ENCODE measurements at regions not wholly inside any gene's neighbourhood (a gene's known extent, or its start where the extent isn't known, plus 50 kb on each side); places are given as distances from the start of the nearest gene placed in this dataset.

GRCh38 chr10:10540398-10540797, 477.3 kb upstream of the CELF2 start:
- TF ChIP-seq GATA1 (IDR thresholded peaks at IDR 0.05; ENCODE audit: low read depth, low read length) (no peak), POLR2A (IDR thresholded peaks at IDR 0.05; ENCODE audit: low read length) (no peak)
- no peak for DNase-seq

- TF ChIP-seq POLR2A (IDR thresholded peaks at IDR 0.05; ENCODE audit: low read length), result no peak
- no peak for DNase-seq
Measured at GRCh38 chr10:10542477-10542876, 475.2 kb upstream of the CELF2 start.

GRCh38 chr10:10544890-10545289, 472.8 kb upstream of the CELF2 start:
- TF ChIP-seq POLR2A (IDR thresholded peaks at IDR 0.05; ENCODE audit: low read length) (no peak), GATA1 (IDR thresholded peaks at IDR 0.05; ENCODE audit: low read depth, low read length) (no peak)
- DNase-seq, result no peak

- no peak for DNase-seq
- no peak for TF ChIP-seq POLR2A (IDR thresholded peaks at IDR 0.05; ENCODE audit: low read length)
- no peak for TF ChIP-seq GATA1 (IDR thresholded peaks at IDR 0.05; ENCODE audit: low read depth, low read length)
Measured at GRCh38 chr10:10545771-10546170, 471.9 kb upstream of the CELF2 start.

GRCh38 chr10:10551596-10552301, 465.9 kb upstream of the CELF2 start:
- TF ChIP-seq POLR2A (IDR thresholded peaks at IDR 0.05; ENCODE audit: low read length) (no peak), GATA1 (IDR thresholded peaks at IDR 0.05; ENCODE audit: low read depth, low read length) (no peak)
- no peak for DNase-seq

- DNase-seq, result no peak
- no peak for TF ChIP-seq POLR2A (IDR thresholded peaks at IDR 0.05; ENCODE audit: low read length)
- no peak for TF ChIP-seq GATA1 (IDR thresholded peaks at IDR 0.05; ENCODE audit: low read depth, low read length)
Measured at GRCh38 chr10:10552948-10553347, 464.7 kb upstream of the CELF2 start.

GRCh38 chr10:10564081-10564794, 453.4 kb upstream of the CELF2 start:
- TF ChIP-seq GATA1 (IDR thresholded peaks at IDR 0.05; ENCODE audit: low read depth, low read length), result no peak
- no peak for TF ChIP-seq POLR2A (IDR thresholded peaks at IDR 0.05; ENCODE audit: low read length)

GRCh38 chr10:10576937-10577336, 440.7 kb upstream of the CELF2 start:
- no peak for DNase-seq
- TF ChIP-seq GATA1 (IDR thresholded peaks at IDR 0.05; ENCODE audit: low read depth, low read length) (no peak), POLR2A (IDR thresholded peaks at IDR 0.05; ENCODE audit: low read length) (no peak)

More at GRCh38 chr10:10564081-10564794, 453.4 kb upstream of the CELF2 start:
- no peak for DNase-seq

- no peak for DNase-seq
- TF ChIP-seq GATA1 (IDR thresholded peaks at IDR 0.05; ENCODE audit: low read depth, low read length) (no peak), POLR2A (IDR thresholded peaks at IDR 0.05; ENCODE audit: low read length) (no peak)
Measured at GRCh38 chr10:10579709-10580108, 438.0 kb upstream of the CELF2 start.

GRCh38 chr10:10584161-10584560, 433.5 kb upstream of the CELF2 start:
- no peak for DNase-seq
- no peak for TF ChIP-seq GATA1 (IDR thresholded peaks at IDR 0.05; ENCODE audit: low read depth, low read length)
- TF ChIP-seq POLR2A (IDR thresholded peaks at IDR 0.05; ENCODE audit: low read length), result no peak

GRCh38 chr10:10587744-10588393, 429.8 kb upstream of the CELF2 start:
- no peak for DNase-seq
- TF ChIP-seq GATA1 (IDR thresholded peaks at IDR 0.05; ENCODE audit: low read depth, low read length), result no peak
- no peak for TF ChIP-seq POLR2A (IDR thresholded peaks at IDR 0.05; ENCODE audit: low read length)

GRCh38 chr10:10589540-10590303, 427.9 kb upstream of the CELF2 start:
- peak; percentile 29 to 65 for DNase-seq
- no peak for TF ChIP-seq POLR2A (IDR thresholded peaks at IDR 0.05; ENCODE audit: low read length)
- no peak for TF ChIP-seq GATA1 (IDR thresholded peaks at IDR 0.05; ENCODE audit: low read depth, low read length)

- TF ChIP-seq GATA1 (IDR thresholded peaks at IDR 0.05; ENCODE audit: low read depth, low read length), result no peak
- TF ChIP-seq POLR2A (IDR thresholded peaks at IDR 0.05; ENCODE audit: low read length), result no peak
- DNase-seq, result no peak
Measured at GRCh38 chr10:10591715-10592341, 425.8 kb upstream of the CELF2 start.
